HFFc6 (cell line): ENCODE measurements at regions not wholly inside any gene's neighbourhood (a gene's known extent, or its start where the extent isn't known, plus 50 kb on each side); places are given as distances from the start of the nearest gene placed in this dataset.

Source experiments
- DNase-seq: peaks from one replicate; pipeline ENCODE4 v3.0.0-alpha.2; 2018
- H3K27ac Mint-ChIP-seq: 2 replicates; pipeline ENCODE4 v1.8.0; 2020; ENCODE audit warnings: mild to moderate bottlenecking, mixed read lengths
- H3K27me3 Mint-ChIP-seq: 2 replicates; pipeline ENCODE4 v1.8.0; 2021; ENCODE audit warnings: mild to moderate bottlenecking, moderate library complexity, mixed read lengths; ENCODE audit not compliant: insufficient read depth
- H3K36me3 Mint-ChIP-seq: 2 replicates; pipeline ENCODE4 v1.8.0; 2021; ENCODE audit warnings: low read depth, mixed read lengths
- H3K4me1 Mint-ChIP-seq: 2 replicates; pipeline ENCODE4 v1.8.0; 2020; ENCODE audit warnings: low read depth, mixed read lengths
- H3K4me3 Mint-ChIP-seq: 2 replicates; pipeline ENCODE4 v1.8.0; 2020; ENCODE audit warnings: mild to moderate bottlenecking, moderate library complexity, mixed read lengths
- H3K9me3 Mint-ChIP-seq: 2 replicates; pipeline ENCODE4 v1.8.0; 2020; ENCODE audit warnings: mild to moderate bottlenecking, mixed read lengths
- CTCF ChIP-seq: fragments of 200-600 bp; sonication (generic); IDR thresholded peaks from 2 replicates; pipeline ENCODE4 v1.5.0; 2021; ENCODE audit warnings: antibody characterized with exemption, mild to moderate bottlenecking

GRCh38 chr15:95162967-95163531, 931.7 kb downstream of the MCTP2 start:
- Mint-ChIP-seq H3K4me1 (peaks cover 37% of the 10 kb centered on the region), H3K27me3 (no peaks in the 10 kb centered on the region; the same call in 1 of the 2 replicates), H3K27ac (peak overlapping the region; percentile 94), H3K4me3 (peak overlapping the region; percentile 75), H3K36me3 (no peaks in the 10 kb centered on the region), H3K9me3 (no peaks in the 10 kb centered on the region)
- no peak for TF ChIP-seq CTCF
- peak; percentile 82 for DNase-seq

DNA sequence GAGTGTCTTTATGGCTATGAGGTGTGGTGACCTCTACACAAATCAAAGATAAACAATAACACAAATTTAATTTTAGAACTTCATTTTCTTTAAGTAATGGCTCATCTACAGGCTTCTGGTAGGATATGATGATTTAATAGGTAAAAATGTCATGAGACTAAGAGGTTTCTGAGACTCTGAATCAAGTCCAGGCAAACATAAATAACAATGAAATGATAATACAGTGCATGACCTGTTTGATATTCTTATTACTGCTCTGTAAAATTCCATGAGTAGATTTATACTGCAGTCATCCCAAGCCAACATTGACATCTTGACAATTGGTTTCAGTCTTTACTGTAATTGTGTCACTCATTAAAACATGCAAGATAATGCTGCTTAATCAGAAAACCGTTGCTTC, 936.8 kb downstream of the MCTP2 start:
- Mint-ChIP-seq H3K36me3 (no peaks in the 10 kb centered on the region), H3K4me3 (no peak overlapping the region), H3K27ac (no peak overlapping the region), H3K9me3 (no peaks in the 10 kb centered on the region), H3K27me3 (no peaks in the 10 kb centered on the region; the same call in 1 of the 2 replicates), H3K4me1 (peaks cover 56% of the 10 kb centered on the region)
- TF ChIP-seq CTCF = no peak
- DNase-seq = no peak

DNA sequence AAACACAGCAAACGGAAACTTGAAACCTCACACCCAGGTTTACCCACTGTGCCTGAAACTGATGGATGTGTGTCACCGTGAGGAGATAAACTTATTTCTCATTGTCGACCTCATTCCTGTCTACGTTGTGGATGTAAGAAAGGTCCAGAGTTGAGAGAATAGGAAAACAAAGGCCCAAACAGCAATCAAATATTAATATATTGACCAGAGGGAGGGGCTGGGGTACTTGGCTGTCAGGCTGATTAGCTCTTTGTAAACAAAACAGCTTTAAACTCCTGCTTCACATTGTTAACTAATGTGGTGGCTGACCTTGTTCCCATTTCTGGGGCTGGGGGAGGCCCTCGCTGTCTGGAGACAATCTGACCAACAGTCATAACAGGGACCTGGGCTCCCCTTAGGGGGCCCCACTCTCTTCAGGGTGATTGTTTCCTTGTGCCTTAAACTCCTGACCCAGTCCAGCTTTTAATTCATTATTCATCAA, 937.6 kb downstream of the MCTP2 start:
- Mint-ChIP-seq H3K27me3 (no peaks in the 10 kb centered on the region; the same call in 1 of the 2 replicates), H3K4me3 (no peak overlapping the region), H3K27ac (no peak overlapping the region), H3K36me3 (no peaks in the 10 kb centered on the region), H3K9me3 (no peaks in the 10 kb centered on the region), H3K4me1 (peaks cover 49% of the 10 kb centered on the region)
- DNase-seq = no peak
- no peak for TF ChIP-seq CTCF

DNA sequence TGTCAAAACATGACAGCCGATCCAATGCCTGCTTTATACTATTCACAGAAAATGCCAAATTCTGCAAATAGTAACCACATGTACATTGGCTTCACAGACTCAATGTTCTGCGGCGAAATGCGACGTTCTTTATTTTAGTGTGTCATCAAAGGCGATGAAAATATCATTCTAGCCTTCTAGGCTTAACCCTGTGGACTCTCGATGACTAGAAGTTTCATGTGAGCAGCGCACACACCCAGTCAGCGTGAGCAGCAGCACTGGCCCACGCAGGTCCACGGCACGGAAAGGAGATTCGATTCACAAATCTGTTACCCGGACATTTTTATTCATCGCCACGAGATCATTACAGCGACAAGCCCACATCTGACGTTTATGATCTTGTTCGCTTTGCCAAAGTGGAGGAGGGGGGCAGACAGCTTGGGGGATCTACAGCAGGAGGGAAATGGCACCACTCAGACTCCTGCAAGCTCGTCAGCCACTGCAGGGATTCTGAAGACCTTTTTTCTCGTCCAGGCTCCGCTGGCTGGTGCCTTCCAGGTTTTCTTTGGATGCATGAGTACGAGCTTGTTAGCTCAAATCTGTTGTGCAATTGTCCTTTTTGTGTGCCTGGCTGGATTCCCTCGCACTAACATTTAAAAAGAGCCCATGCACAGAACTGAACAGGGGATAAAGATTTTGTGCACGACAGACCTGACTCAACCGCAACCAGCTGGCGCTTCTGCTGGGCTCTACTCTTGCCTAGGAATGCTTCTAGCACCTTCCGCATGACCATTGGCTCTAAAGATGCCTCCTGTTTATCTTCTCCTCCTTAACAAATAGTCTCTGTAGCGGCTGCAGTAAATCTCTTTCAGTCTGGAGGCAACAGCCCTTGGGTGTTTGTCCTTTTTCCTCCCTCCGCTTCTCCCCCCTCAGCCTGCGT, 938.4 kb downstream of the MCTP2 start:
- Mint-ChIP-seq H3K9me3 (no peaks in the 10 kb centered on the region), H3K4me1 (peaks cover 49% of the 10 kb centered on the region), H3K36me3 (no peaks in the 10 kb centered on the region), H3K27me3 (no peaks in the 10 kb centered on the region; the same call in 1 of the 2 replicates), H3K4me3 (peak overlapping the region; percentile 86), H3K27ac (peak overlapping the region; percentile 71)
- no peak for TF ChIP-seq CTCF
- peak; percentile 73 for DNase-seq

- Mint-ChIP-seq H3K36me3 (no peaks in the 10 kb centered on the region), H3K27me3 (no peaks in the 10 kb centered on the region; the same call in 1 of the 2 replicates), H3K9me3 (no peaks in the 10 kb centered on the region), H3K4me1 (peaks cover 48% of the 10 kb centered on the region), H3K27ac (peak overlapping the region; percentile 71), H3K4me3 (peak overlapping the region; percentile 86)
- no peak for TF ChIP-seq CTCF
- DNase-seq = no peak
These were observed 939.4 kb downstream of the MCTP2 start for GRCh38 chr15:95170561-95171380.
